ENCODE measurements at regions not wholly inside any gene's neighbourhood (a gene's known extent, or its start where the extent isn't known, plus 50 kb on each side); places are given as distances from the start of the nearest gene placed in this dataset.
A peak's percentile ranks its signal among the peaks of the same experiment; 100 is the strongest.

DNA sequence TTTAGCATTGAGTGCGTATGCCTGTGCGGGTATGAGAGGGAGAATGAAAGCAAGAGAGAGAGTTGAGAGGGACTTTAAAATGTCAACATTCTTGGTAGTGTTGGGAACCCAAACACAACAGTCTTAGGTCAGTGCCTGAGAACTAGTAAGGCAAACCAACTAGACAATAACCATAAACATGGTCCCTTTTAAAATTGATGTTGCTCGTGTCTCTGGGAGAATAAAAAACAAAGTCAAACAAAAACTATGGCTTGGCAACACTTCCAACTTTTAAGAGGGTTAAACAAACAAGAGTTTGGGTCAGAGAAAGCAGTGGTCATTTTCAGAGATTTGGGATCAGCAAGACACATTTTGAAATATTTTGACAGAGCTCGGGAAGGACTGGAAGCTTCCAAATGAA is 146.7 kb upstream of the THBS1 start:
- BruUV-seq (replicated peaks): no TSS peak
- ATAC-seq (no peak), DNase-seq (ENCODE audit: low spot score) (peak; percentile 18), FAIRE-seq (no peak)
- WGBS (ENCODE audit: low lambda C conversion rate): 56% methylated on average over 4 of the region's 4 CpGs
- no peak overlapping the region for H3K27ac ChIP-seq (ENCODE audit: extremely low read length, insufficient read depth, low read length)
- H3K79me2 ChIP-seq (ENCODE audit: insufficient read depth, low read length): no peaks in the 10 kb centered on the region
- no peaks in the 10 kb centered on the region for H3K27me3 ChIP-seq (ENCODE audit: control insufficient read depth in 1 of 2, insufficient read depth in 2 of 2, low read length in 2 of 2)
- in situ Hi-C loops (cut with HindIII; ENCODE audit: extremely low pct_ligation_motif_present, low pct_unique_long_range_greater_than_20kb): loop anchor here (10.0 kb wide), 2 partner anchors 151 to 259 kb away; partner anchors contain the start of gene THBS1
- no peak overlapping the region for H2AFZ ChIP-seq (ENCODE audit: low read length)
- H3K4me2 ChIP-seq (ENCODE audit: low read depth, low read length): no peak overlapping the region
- no peak overlapping the region for H3K4me3 ChIP-seq (replicated peaks in 1 of 3; ENCODE audit: insufficient read depth in 1 of 3, low read depth in 2 of 3, low read length in 3 of 3)
- no peak overlapping the region for H3K9ac ChIP-seq (ENCODE audit: insufficient read depth, low read depth, low read length)
- H3K4me1 ChIP-seq (ENCODE audit: insufficient read depth, low read length): peaks cover 69% of the 10 kb centered on the region
- intact Hi-C loops (cut with micrococcal nuclease; ENCODE audit: unreplicated experiment): loop anchor here (2.0 to 10.0 kb wide), 3 partner anchors 147 to 262 kb away; partner anchors contain the start of gene THBS1
- no peaks in the 10 kb centered on the region for H4K20me1 ChIP-seq (ENCODE audit: insufficient read depth, low read length)
- ChIA-PET CTCF (ENCODE audit: low intra/inter-chr PET ratio, low total read pairs) (no interaction called here), POLR2A (no interaction called here)
- H3K36me3 ChIP-seq (replicated peaks in 1 of 2; ENCODE audit: control insufficient read depth in 1 of 2, insufficient read depth in 2 of 2, low read length in 2 of 2): no peaks in the 10 kb centered on the region
- H3K9me3 ChIP-seq (ENCODE audit: low read length): no peaks in the 10 kb centered on the region
- TF ChIP-seq, protein P1, sequence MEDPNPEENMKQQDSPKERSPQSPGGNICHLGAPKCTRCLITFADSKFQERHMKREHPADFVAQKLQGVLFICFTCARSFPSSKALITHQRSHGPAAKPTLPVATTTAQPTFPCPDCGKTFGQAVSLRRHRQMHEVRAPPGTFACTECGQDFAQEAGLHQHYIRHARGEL (CRISPR knock-in tag; IDR thresholded peaks at IDR 0.05): no peak
- TF ChIP-seq ZFX (CRISPR knock-in tag; IDR thresholded peaks at IDR 0.05; ENCODE audit: low read depth): no peak
- no peak for TF ChIP-seq BRD4 (CRISPR knock-in tag; IDR thresholded peaks at IDR 0.05)
- TF ChIP-seq, protein P2, sequence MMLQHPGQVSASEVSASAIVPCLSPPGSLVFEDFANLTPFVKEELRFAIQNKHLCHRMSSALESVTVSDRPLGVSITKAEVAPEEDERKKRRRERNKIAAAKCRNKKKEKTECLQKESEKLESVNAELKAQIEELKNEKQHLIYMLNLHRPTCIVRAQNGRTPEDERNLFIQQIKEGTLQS (CRISPR knock-in tag; IDR thresholded peaks at IDR 0.05): no peak
- no peak for TF ChIP-seq ZNF749 (CRISPR knock-in tag; IDR thresholded peaks at IDR 0.05; ENCODE audit: borderline replicate concordance)
- TF ChIP-seq, protein P3, sequence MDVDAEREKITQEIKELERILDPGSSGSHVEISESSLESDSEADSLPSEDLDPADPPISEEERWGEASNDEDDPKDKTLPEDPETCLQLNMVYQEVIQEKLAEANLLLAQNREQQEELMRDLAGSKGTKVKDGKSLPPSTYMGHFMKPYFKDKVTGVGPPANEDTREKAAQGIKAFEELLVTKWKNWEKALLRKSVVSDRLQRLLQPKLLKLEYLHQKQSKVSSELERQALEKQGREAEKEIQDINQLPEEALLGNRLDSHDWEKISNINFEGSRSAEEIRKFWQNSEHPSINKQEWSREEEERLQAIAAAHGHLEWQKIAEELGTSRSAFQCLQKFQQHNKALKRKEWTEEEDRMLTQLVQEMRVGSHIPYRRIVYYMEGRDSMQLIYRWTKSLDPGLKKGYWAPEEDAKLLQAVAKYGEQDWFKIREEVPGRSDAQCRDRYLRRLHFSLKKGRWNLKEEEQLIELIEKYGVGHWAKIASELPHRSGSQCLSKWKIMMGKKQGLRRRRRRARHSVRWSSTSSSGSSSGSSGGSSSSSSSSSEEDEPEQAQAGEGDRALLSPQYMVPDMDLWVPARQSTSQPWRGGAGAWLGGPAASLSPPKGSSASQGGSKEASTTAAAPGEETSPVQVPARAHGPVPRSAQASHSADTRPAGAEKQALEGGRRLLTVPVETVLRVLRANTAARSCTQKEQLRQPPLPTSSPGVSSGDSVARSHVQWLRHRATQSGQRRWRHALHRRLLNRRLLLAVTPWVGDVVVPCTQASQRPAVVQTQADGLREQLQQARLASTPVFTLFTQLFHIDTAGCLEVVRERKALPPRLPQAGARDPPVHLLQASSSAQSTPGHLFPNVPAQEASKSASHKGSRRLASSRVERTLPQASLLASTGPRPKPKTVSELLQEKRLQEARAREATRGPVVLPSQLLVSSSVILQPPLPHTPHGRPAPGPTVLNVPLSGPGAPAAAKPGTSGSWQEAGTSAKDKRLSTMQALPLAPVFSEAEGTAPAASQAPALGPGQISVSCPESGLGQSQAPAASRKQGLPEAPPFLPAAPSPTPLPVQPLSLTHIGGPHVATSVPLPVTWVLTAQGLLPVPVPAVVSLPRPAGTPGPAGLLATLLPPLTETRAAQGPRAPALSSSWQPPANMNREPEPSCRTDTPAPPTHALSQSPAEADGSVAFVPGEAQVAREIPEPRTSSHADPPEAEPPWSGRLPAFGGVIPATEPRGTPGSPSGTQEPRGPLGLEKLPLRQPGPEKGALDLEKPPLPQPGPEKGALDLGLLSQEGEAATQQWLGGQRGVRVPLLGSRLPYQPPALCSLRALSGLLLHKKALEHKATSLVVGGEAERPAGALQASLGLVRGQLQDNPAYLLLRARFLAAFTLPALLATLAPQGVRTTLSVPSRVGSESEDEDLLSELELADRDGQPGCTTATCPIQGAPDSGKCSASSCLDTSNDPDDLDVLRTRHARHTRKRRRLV (CRISPR knock-in tag; IDR thresholded peaks at IDR 0.05): no peak
